Neuronal stem cell (in vitro differentiated cells): ENCODE measurements at regions not wholly inside any gene's neighbourhood (a gene's known extent, or its start where the extent isn't known, plus 50 kb on each side); places are given as distances from the start of the nearest gene placed in this dataset.

Experiments used
- DNase-seq: peaks from one replicate; pipeline ENCODE4 v3.0.0-alpha.2; 2013; ENCODE audit warnings: low spot score
- H2AFZ ChIP-seq: one replicate; pipeline ENCODE4 v1.6.1; 2013; ENCODE audit warnings: mild to moderate bottlenecking, low read length, inconsistent platforms
- H2AK5ac ChIP-seq: 2 replicates; pipeline ENCODE4 v1.6.1; 2013; ENCODE audit warnings: low read depth, mild to moderate bottlenecking, inconsistent platforms, low read length, moderate library complexity, mixed read lengths
- H2BK120ac ChIP-seq: 2 replicates; pipeline ENCODE4 v1.6.1; 2013; ENCODE audit warnings: low read depth, mild to moderate bottlenecking, inconsistent platforms, low read length, moderate library complexity, mixed read lengths
- H2BK12ac ChIP-seq: one replicate; pipeline ENCODE4 v1.6.1; 2013; ENCODE audit warnings: low read length, inconsistent platforms
- H2BK15ac ChIP-seq: 2 replicates; pipeline ENCODE4 v1.6.1; 2013; ENCODE audit warnings: mild to moderate bottlenecking, low read length, inconsistent platforms, mixed read lengths
- H2BK5ac ChIP-seq: one replicate; pipeline ENCODE4 v1.6.1; 2013; ENCODE audit warnings: inconsistent platforms, mild to moderate bottlenecking, low read length, moderate library complexity
- H3K14ac ChIP-seq: one replicate; pipeline ENCODE4 v1.6.1; 2013; ENCODE audit warnings: low read length, inconsistent platforms
- H3K18ac ChIP-seq: 2 replicates; pipeline ENCODE4 v1.6.1; 2013; ENCODE audit warnings: low read length, inconsistent platforms
- H3K23ac ChIP-seq: 2 replicates; pipeline ENCODE4 v1.6.1; 2013; ENCODE audit warnings: low read depth, mild to moderate bottlenecking, mixed read lengths, low read length, inconsistent platforms; ENCODE audit not compliant: poor library complexity
- H3K27ac ChIP-seq: replicated peaks from 3 replicates; pipeline ENCODE4 v1.5.1; 2013; ENCODE audit warnings: low read length, inconsistent platforms
- H3K27me3 ChIP-seq, 3 experiments: 2 replicates each; pipeline ENCODE4 v1.6.1; 2013; ENCODE audit warnings: low read length in 3 of 3, mild to moderate bottlenecking in 2 of 3, inconsistent platforms in 1 of 3, low read depth in 1 of 3, mixed read lengths in 1 of 3, moderate library complexity in 1 of 3; ENCODE audit not compliant: control insufficient read depth in 3 of 3, insufficient read depth in 3 of 3
- H3K36me3 ChIP-seq, 2 donors: replicated peaks in 1 of 2; 2 replicates each; pipeline ENCODE4 v1.6.1; 2013; ENCODE audit warnings: low read length in 2 of 2; ENCODE audit not compliant: control insufficient read depth in 2 of 2, insufficient read depth in 2 of 2
- H3K4ac ChIP-seq: 2 replicates; pipeline ENCODE4 v1.6.1; 2013; ENCODE audit warnings: inconsistent platforms, mild to moderate bottlenecking, low read length, moderate library complexity
- H3K4me1 ChIP-seq, 2 donors: 1 replicate in 1 of 2; 2 replicates in 1 of 2; pipeline ENCODE4 v1.6.1; 2013; ENCODE audit warnings: low read length in 2 of 2, low read depth in 1 of 2; ENCODE audit not compliant: control insufficient read depth in 2 of 2, insufficient read depth in 1 of 2
- H3K4me2 ChIP-seq: one replicate; pipeline ENCODE4 v1.6.1; 2013; ENCODE audit warnings: mild to moderate bottlenecking, low read length, inconsistent platforms; ENCODE audit not compliant: insufficient read depth, poor library complexity, severe bottlenecking
- H3K4me3 ChIP-seq, 2 donors: 2 replicates each; pipeline ENCODE4 v1.5.1; 2013; ENCODE audit warnings: low read length in 2 of 2, mild to moderate bottlenecking in 2 of 2, inconsistent platforms in 1 of 2, moderate library complexity in 1 of 2
- H3K79me1 ChIP-seq: one replicate; pipeline ENCODE4 v1.6.1; 2013; ENCODE audit warnings: low read depth, mild to moderate bottlenecking, inconsistent platforms, low read length, moderate library complexity
- H3K9ac ChIP-seq: one replicate; pipeline ENCODE4 v1.6.1; 2013; ENCODE audit warnings: mild to moderate bottlenecking, low read depth, low read length, inconsistent platforms; ENCODE audit not compliant: poor library complexity
- H3K9me3 ChIP-seq, 2 donors: replicated peaks in 1 of 2; 2 replicates each; pipeline versions ENCODE3 to v1.6.1; 2013; ENCODE audit warnings: low read length in 2 of 2, mild to moderate bottlenecking in 2 of 2, inconsistent platforms in 1 of 2, low read depth in 1 of 2, mixed read lengths in 1 of 2, moderate library complexity in 1 of 2; ENCODE audit not compliant: control insufficient read depth in 2 of 2, insufficient read depth in 1 of 2
- H4K8ac ChIP-seq: one replicate; pipeline ENCODE4 v1.6.1; 2013; ENCODE audit warnings: low read depth, mild to moderate bottlenecking, inconsistent platforms, low read length, moderate library complexity
- H4K91ac ChIP-seq: one replicate; pipeline ENCODE4 v1.6.1; 2013; ENCODE audit warnings: low read length, low read depth, mild to moderate bottlenecking, inconsistent platforms; ENCODE audit not compliant: poor library complexity
- WGBS, 2 donors: extraction: QIAGEN DNeasy Blood & Tissue Kit; methylation state at CpG; one replicate each; pipeline ENCODE4 v1.1.7; 2013; ENCODE audit warnings: missing lambda C conversion rate in 2 of 2, mixed read lengths in 1 of 2; ENCODE audit not compliant: insufficient read length in 2 of 2, insufficient replicate concordance in 1 of 2; ENCODE audit errors: extremely low coverage in 2 of 2; 5-methylcytosine and 5-hydroxymethylcytosine counted together

DNA sequence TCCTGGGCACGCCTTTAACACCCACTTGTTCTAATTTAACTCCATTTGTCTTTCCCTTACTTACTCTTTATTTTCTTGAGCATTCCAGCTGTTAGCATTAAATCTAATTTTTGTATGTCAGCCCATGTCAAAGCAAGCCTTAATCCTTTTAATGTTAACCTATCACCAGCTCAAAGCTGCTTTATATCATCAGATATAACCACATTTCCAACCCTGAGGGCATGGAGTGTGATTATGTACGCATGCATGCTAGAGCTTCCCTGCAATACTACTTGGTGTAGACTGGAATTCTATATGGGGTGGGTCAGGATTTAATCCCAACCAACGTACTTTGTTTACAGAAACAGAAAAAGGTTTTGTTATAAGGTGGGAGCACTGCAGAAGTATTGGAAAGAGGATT lies 139.4 kb upstream of the HMGN3 start:
- H3K4me3 ChIP-seq, result no peak overlapping the region
- no peak overlapping the region for H4K8ac ChIP-seq
- H3K36me3 ChIP-seq, result no peaks in the 10 kb centered on the region
- no peak overlapping the region for H2AK5ac ChIP-seq
- H4K91ac ChIP-seq, result no peak overlapping the region
- H2AFZ ChIP-seq, result no peak overlapping the region
- H2BK120ac ChIP-seq, result no peak overlapping the region
- no peak overlapping the region for H3K14ac ChIP-seq
- H2BK12ac ChIP-seq, result no peak overlapping the region
- H3K18ac ChIP-seq, result no peak overlapping the region
- H3K4me1 ChIP-seq, result peaks cover 0 to 6% of the 10 kb centered on the region in 2 donors
- no peak overlapping the region for H3K4me2 ChIP-seq
- H2BK15ac ChIP-seq, result no peak overlapping the region
- H3K9ac ChIP-seq, result no peak overlapping the region
- no peak overlapping the region for H3K27ac ChIP-seq
- WGBS, 2 donors, result no CpG with 5 or more reads among the region's 3 CpGs
- peaks cover 0 to 5% of the 10 kb centered on the region in 2 donors for H3K9me3 ChIP-seq
- H3K79me1 ChIP-seq, result no peaks in the 10 kb centered on the region
- H3K23ac ChIP-seq, result no peak overlapping the region
- no peak overlapping the region for H3K4ac ChIP-seq
- no peaks in the 10 kb centered on the region for H3K27me3 ChIP-seq
- no peak for DNase-seq
- H2BK5ac ChIP-seq, result no peak overlapping the region

DNA sequence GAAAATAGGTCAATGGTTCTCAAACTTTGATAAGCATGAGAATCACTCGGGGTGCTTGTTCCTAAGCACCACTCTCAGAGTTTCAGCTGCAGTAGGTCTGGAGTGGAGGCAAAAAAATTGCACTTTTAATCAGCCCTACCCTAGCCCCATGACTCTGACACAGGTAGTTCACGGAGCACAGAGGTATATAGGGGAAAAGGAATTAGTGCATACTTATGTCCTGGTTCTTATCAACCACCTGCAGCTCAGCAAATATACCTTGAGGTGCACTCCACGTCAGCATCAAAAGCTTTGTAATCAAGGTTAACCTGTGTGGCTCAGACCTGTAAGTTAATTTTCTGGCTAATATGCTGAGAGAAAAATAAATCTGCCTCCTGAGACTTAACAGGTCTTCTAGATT lies 138.8 kb upstream of the HMGN3 start:
- H3K79me1 ChIP-seq, result no peaks in the 10 kb centered on the region
- H3K9ac ChIP-seq, result no peak overlapping the region
- H2BK5ac ChIP-seq, result no peak overlapping the region
- no CpG with 5 or more reads among the region's 3 CpGs for WGBS, 2 donors
- H3K27me3 ChIP-seq, result no peaks in the 10 kb centered on the region
- no peaks in the 10 kb centered on the region for H3K36me3 ChIP-seq
- H4K8ac ChIP-seq, result no peak overlapping the region
- peaks cover 0 to 6% of the 10 kb centered on the region in 2 donors for H3K4me1 ChIP-seq
- no peak overlapping the region for H3K14ac ChIP-seq
- no peak overlapping the region for H2AFZ ChIP-seq
- no peak overlapping the region for H2BK15ac ChIP-seq
- peaks cover 0 to 8% of the 10 kb centered on the region in 2 donors for H3K9me3 ChIP-seq
- DNase-seq, result no peak
- H2BK120ac ChIP-seq, result no peak overlapping the region
- no peak overlapping the region for H2AK5ac ChIP-seq
- no peak overlapping the region for H2BK12ac ChIP-seq
- no peak overlapping the region for H3K27ac ChIP-seq
- H3K4ac ChIP-seq, result no peak overlapping the region
- no peak overlapping the region for H4K91ac ChIP-seq
- H3K23ac ChIP-seq, result no peak overlapping the region
- H3K4me3 ChIP-seq, result no peak overlapping the region
- no peak overlapping the region for H3K18ac ChIP-seq
- H3K4me2 ChIP-seq, result no peak overlapping the region

DNA sequence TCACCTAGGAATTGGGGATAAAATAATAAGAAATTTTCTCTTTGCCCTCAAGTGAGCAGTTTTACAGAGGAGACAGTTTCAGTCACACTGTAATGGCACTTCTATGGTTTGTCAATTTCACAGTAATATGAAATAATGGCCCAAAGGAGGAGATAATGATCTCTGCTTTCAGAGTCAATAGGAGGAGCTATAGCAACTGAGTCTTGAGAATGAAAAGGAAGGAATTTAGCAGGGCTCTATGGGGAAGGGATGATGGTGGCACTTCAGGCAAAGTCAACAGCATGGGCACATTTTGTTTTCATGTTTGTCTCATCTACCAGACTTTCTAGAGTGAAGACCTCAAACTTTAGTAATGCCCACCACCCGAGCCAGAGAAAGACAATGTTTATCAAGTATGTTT lies 138.3 kb upstream of the HMGN3 start:
- DNase-seq, result no peak
- Histone ChIP-seq H3K9me3 (peaks cover 0 to 8% of the 10 kb centered on the region in 2 donors), H3K4me2 (no peak overlapping the region), H2BK5ac (no peak overlapping the region), H2AK5ac (no peak overlapping the region), H3K4me3 (no peak overlapping the region), H3K18ac (no peak overlapping the region), H2BK120ac (no peak overlapping the region), H3K27ac (no peak overlapping the region), H2BK15ac (no peak overlapping the region), H3K23ac (no peak overlapping the region), H3K4me1 (peaks cover 0 to 2% of the 10 kb centered on the region in 2 donors), H3K4ac (no peak overlapping the region), H3K79me1 (no peaks in the 10 kb centered on the region), H3K27me3 (no peaks in the 10 kb centered on the region), H2BK12ac (no peak overlapping the region), H2AFZ (no peak overlapping the region), H3K9ac (no peak overlapping the region), H3K36me3 (no peaks in the 10 kb centered on the region), H4K8ac (no peak overlapping the region), H3K14ac (no peak overlapping the region), H4K91ac (no peak overlapping the region)
- no CpG with 5 or more reads among the region's 1 CpG for WGBS, 2 donors

GRCh38 chr6:79369026-79369425 lies 134.5 kb upstream of the HMGN3 start:
- H3K27me3 ChIP-seq, result no peaks in the 10 kb centered on the region
- no peak overlapping the region for H2AK5ac ChIP-seq
- no peak overlapping the region for H3K4me2 ChIP-seq
- no peak overlapping the region for H2BK15ac ChIP-seq
- no peak overlapping the region for H3K4me3 ChIP-seq
- no peaks in the 10 kb centered on the region for H3K4me1 ChIP-seq
- WGBS, 2 donors, result no CpG with 5 or more reads among the region's 3 CpGs
- H4K8ac ChIP-seq, result no peak overlapping the region
- no peaks in the 10 kb centered on the region for H3K79me1 ChIP-seq
- no peaks in the 10 kb centered on the region for H3K36me3 ChIP-seq
- H3K14ac ChIP-seq, result no peak overlapping the region
- no peak overlapping the region for H3K4ac ChIP-seq
- no peak for DNase-seq
- H2AFZ ChIP-seq, result no peak overlapping the region
- peaks cover 0 to 8% of the 10 kb centered on the region in 2 donors for H3K9me3 ChIP-seq
- no peak overlapping the region for H3K9ac ChIP-seq
- no peak overlapping the region for H2BK12ac ChIP-seq
- H3K18ac ChIP-seq, result no peak overlapping the region
- no peak overlapping the region for H4K91ac ChIP-seq
- H2BK120ac ChIP-seq, result no peak overlapping the region
- no peak overlapping the region for H3K27ac ChIP-seq
- no peak overlapping the region for H2BK5ac ChIP-seq
- H3K23ac ChIP-seq, result no peak overlapping the region
